H1 (cell line): ENCODE measurements at regions not wholly inside any gene's neighbourhood (a gene's known extent, or its start where the extent isn't known, plus 50 kb on each side); places are given as distances from the start of the nearest gene placed in this dataset.

ENCODE experiments used
- CTCF ChIA-PET: fragments of 300-600 bp; sonication (Branson Sonifier 250); formaldehyde crosslinking; loops from one replicate; lab custom pipeline; 2021; ENCODE audit not compliant: partially characterized antibody; lab: Charles Lee
- POLR2A ChIA-PET: fragments of 300-600 bp; sonication (Branson Sonifier 250); formaldehyde crosslinking; loops from one replicate; lab custom pipeline; 2021; ENCODE audit warnings: inconsistent platforms; ENCODE audit not compliant: partially characterized antibody; lab: Charles Lee
- DNase-seq, 2 experiments: peaks; one replicate each; pipeline versions ENCODE4 v3.0.0 to v3.0.0-alpha.2; 2010 to 2022; ENCODE audit warnings: low spot score in 2 of 2, low read depth in 1 of 2, mixed read lengths in 1 of 2
- FAIRE-seq: peaks from 2 replicates; lab custom pipeline; 2011; peaks lifted over from hg19 to GRCh38; lab: Jason Lieb, UNC
- H2AFZ ChIP-seq: 2 replicates; pipeline ENCODE4 v1.8.1; 2012; ENCODE audit warnings: low read length, inconsistent platforms
- H2AK5ac ChIP-seq: 2 replicates; pipeline ENCODE4 v1.6.1; 2013; ENCODE audit warnings: low read depth, low read length
- H2BK120ac ChIP-seq: replicated peaks from 2 replicates; pipeline ENCODE3; 2013; ENCODE audit warnings: low read depth, low read length, inconsistent platforms
- H2BK12ac ChIP-seq: 2 replicates; pipeline ENCODE4 v1.6.1; 2013; ENCODE audit warnings: low read depth, low read length
- H2BK15ac ChIP-seq: 2 replicates; pipeline ENCODE4 v1.6.1; 2013; ENCODE audit warnings: low read length
- H2BK20ac ChIP-seq: 2 replicates; pipeline ENCODE4 v1.6.1; 2013; ENCODE audit warnings: low read length
- H2BK5ac ChIP-seq: 2 replicates; pipeline ENCODE4 v1.6.1; 2013; ENCODE audit warnings: low read depth, low read length
- H3K14ac ChIP-seq: 2 replicates; pipeline ENCODE4 v1.6.1; 2013; ENCODE audit warnings: inconsistent platforms; ENCODE audit not compliant: insufficient read length
- H3K18ac ChIP-seq: 2 replicates; pipeline ENCODE4 v1.6.1; 2013; ENCODE audit warnings: low read length; ENCODE audit errors: extremely low read depth
- H3K23ac ChIP-seq: 2 replicates; pipeline ENCODE4 v1.6.1; 2013; ENCODE audit warnings: inconsistent platforms; ENCODE audit not compliant: insufficient read length
- H3K23me2 ChIP-seq: 2 replicates; pipeline ENCODE4 v1.6.1; 2013; ENCODE audit warnings: low read depth, low read length
- H3K27ac ChIP-seq: 2 replicates; pipeline ENCODE4 v1.6.1; 2011; ENCODE audit warnings: low read depth, low read length, inconsistent platforms
- H3K27me3 ChIP-seq, 4 experiments: replicated peaks in 1 of 4; 1 replicate in 1 of 4; 2 replicates in 3 of 4; pipeline versions ENCODE4 v1.6.1 to v1.8.1; 2011 to 2013; ENCODE audit warnings: low read length in 3 of 4, mild to moderate bottlenecking in 3 of 4, inconsistent platforms in 2 of 4, mixed read lengths in 2 of 4, moderate library complexity in 1 of 4; ENCODE audit not compliant: control insufficient read depth in 3 of 4, insufficient read depth in 3 of 4; ENCODE audit errors: extremely low read depth in 1 of 4
- H3K36me3 ChIP-seq, 4 experiments: 2 replicates each; pipeline versions ENCODE4 v1.6.1 to v1.8.1; 2011 to 2013; ENCODE audit warnings: mild to moderate bottlenecking in 4 of 4, low read length in 3 of 4, moderate library complexity in 2 of 4, control low read depth in 1 of 4, inconsistent platforms in 1 of 4; ENCODE audit not compliant: insufficient read depth in 4 of 4, control insufficient read depth in 2 of 4
- H3K4ac ChIP-seq: replicated peaks from 2 replicates; pipeline ENCODE3; 2013; ENCODE audit warnings: low read length, low read depth, mixed read lengths, inconsistent platforms; ENCODE audit not compliant: insufficient read length
- H3K4me1 ChIP-seq, 4 experiments: replicated peaks in 1 of 4; 1 replicate in 1 of 4; 2 replicates in 3 of 4; pipeline versions ENCODE4 v1.6.1 to v1.8.1; 2011 to 2013; ENCODE audit warnings: low read length in 3 of 4, inconsistent platforms in 2 of 4, mixed read lengths in 1 of 4; ENCODE audit not compliant: insufficient read depth in 4 of 4, control insufficient read depth in 3 of 4
- H3K4me2 ChIP-seq, 2 experiments: 2 replicates each; pipeline versions ENCODE4 v1.6.1 to v1.8.1; 2011 to 2013; ENCODE audit warnings: low read depth in 2 of 2, low read length in 2 of 2, control low read depth in 1 of 2, inconsistent platforms in 1 of 2, mild to moderate bottlenecking in 1 of 2; ENCODE audit not compliant: insufficient read depth in 1 of 2
- H3K4me3 ChIP-seq, 4 experiments: fragments of 200-600, 300-600 bp in 1 of 4; sonication (generic), shearing (Covaris generic), sonication (Bioruptor Twin) in 1 of 4; 2 replicates each; pipeline versions ENCODE4 v1.5.1 to v1.8.1; 2011 to 2016; ENCODE audit warnings: low read length in 4 of 4, low read depth in 3 of 4, control low read depth in 2 of 4, inconsistent platforms in 2 of 4, mild to moderate bottlenecking in 2 of 4, mixed read lengths in 1 of 4, moderate library complexity in 1 of 4; ENCODE audit not compliant: insufficient read depth in 2 of 4; ENCODE audit errors: extremely low read depth in 1 of 4
- H3K56ac ChIP-seq: replicated peaks from 2 replicates; pipeline ENCODE3; 2013; ENCODE audit warnings: low read depth, mild to moderate bottlenecking, mixed read lengths, low read length, inconsistent platforms; ENCODE audit not compliant: insufficient read length
- H3K79me1 ChIP-seq: 2 replicates; pipeline ENCODE4 v1.6.1; 2013; ENCODE audit warnings: low read depth, low read length, control low read depth
- H3K79me2 ChIP-seq, 2 experiments: 2 replicates each; pipeline versions ENCODE4 v1.6.1 to v1.8.1; 2012 to 2013; ENCODE audit warnings: low read length in 2 of 2, mild to moderate bottlenecking in 2 of 2, inconsistent platforms in 1 of 2; ENCODE audit not compliant: insufficient read depth in 2 of 2, control insufficient read depth in 1 of 2
- H3K9ac ChIP-seq, 4 experiments: replicated peaks in 1 of 4; 1 replicate in 1 of 4; 2 replicates in 3 of 4; pipeline versions ENCODE4 v1.6.1 to v1.8.1; 2011 to 2013; ENCODE audit warnings: low read depth in 3 of 4, low read length in 3 of 4, control low read depth in 2 of 4, mild to moderate bottlenecking in 2 of 4, moderate library complexity in 2 of 4, inconsistent platforms in 1 of 4; ENCODE audit errors: extremely low read depth in 1 of 4
- H3K9me3 ChIP-seq, 2 experiments: 2 replicates each; pipeline versions ENCODE4 v1.6.1 to v1.8.1; 2012 to 2013; ENCODE audit warnings: mild to moderate bottlenecking in 2 of 2, moderate library complexity in 2 of 2, control low read depth in 1 of 2, inconsistent platforms in 1 of 2, low read depth in 1 of 2, low read length in 1 of 2, mixed read lengths in 1 of 2; ENCODE audit not compliant: insufficient read depth in 2 of 2
- H4K20me1 ChIP-seq, 2 experiments: replicated peaks in 1 of 2; 2 replicates each; pipeline versions ENCODE3 to v1.8.1; 2011 to 2013; ENCODE audit warnings: inconsistent platforms in 2 of 2, low read length in 2 of 2, mild to moderate bottlenecking in 1 of 2; ENCODE audit not compliant: insufficient read depth in 2 of 2, control insufficient read depth in 1 of 2
- H4K5ac ChIP-seq: 2 replicates; pipeline ENCODE4 v1.6.1; 2013; ENCODE audit warnings: low read length, low read depth, mixed read lengths, inconsistent platforms; ENCODE audit not compliant: insufficient read length
- H4K8ac ChIP-seq: 2 replicates; pipeline ENCODE4 v1.8.0; 2013; ENCODE audit warnings: mild to moderate bottlenecking, moderate library complexity, low read length, inconsistent platforms; ENCODE audit not compliant: insufficient read depth; ENCODE audit errors: extremely low read depth
- H4K91ac ChIP-seq: replicated peaks from 2 replicates; pipeline ENCODE3; 2013; ENCODE audit warnings: low read length, mixed read lengths, inconsistent platforms; ENCODE audit not compliant: insufficient read length
- BACH1 ChIP-seq: IDR thresholded peaks from 2 replicates; pipeline ENCODE4 v1.6.1; 2012; ENCODE audit warnings: low read length, improper control_type of control experiment
- CBX8 ChIP-seq: fragments of 300-800, 300-1000 bp; sonication (generic); IDR thresholded peaks from 2 replicates; pipeline ENCODE4 v1.7.1; 2016; ENCODE audit warnings: low read depth, low read length, borderline replicate concordance
- CEBPB ChIP-seq: IDR thresholded peaks from 2 replicates; pipeline ENCODE4 v1.6.1; 2012; ENCODE audit warnings: low read depth, low read length
- CHD2 ChIP-seq: IDR thresholded peaks from 2 replicates; pipeline ENCODE4 v1.6.1; 2012; ENCODE audit warnings: low read length, improper control_type of control experiment
- EGR1 ChIP-seq: IDR thresholded peaks from 2 replicates; pipeline ENCODE4 v1.6.1; 2011; ENCODE audit warnings: low read depth, low read length, borderline replicate concordance
- HDAC2 ChIP-seq, 2 experiments: fragments of 300-600 bp in 1 of 2; sonication (generic) in 1 of 2; IDR thresholded peaks; 2 replicates each; pipeline ENCODE4 v1.6.1; 2011 to 2012; ENCODE audit warnings: low read depth in 2 of 2, low read length in 2 of 2, mild to moderate bottlenecking in 2 of 2, moderate library complexity in 2 of 2, borderline replicate concordance in 1 of 2, inconsistent platforms in 1 of 2
- KDM4A ChIP-seq: IDR thresholded peaks from one replicate; pipeline ENCODE4 v1.7.1; 2012; ENCODE audit warnings: low read depth, mild to moderate bottlenecking, moderate library complexity, low read length, inconsistent platforms; ENCODE audit not compliant: severe bottlenecking
- KDM5A ChIP-seq: fragments of 200-600 bp; IDR thresholded peaks from 2 replicates; pipeline ENCODE4 v1.7.1; 2012; ENCODE audit warnings: mild to moderate bottlenecking, low read length, inconsistent platforms, mixed read lengths
- NRF1 ChIP-seq: IDR thresholded peaks from 2 replicates; pipeline ENCODE4 v1.6.1; 2011; ENCODE audit warnings: mild to moderate bottlenecking, low read depth, low read length, improper control_type of control experiment
- RXRA ChIP-seq: IDR thresholded peaks from 2 replicates; pipeline ENCODE4 v1.6.1; 2011; ENCODE audit warnings: low read depth, mild to moderate bottlenecking, low read length, moderate library complexity; ENCODE audit not compliant: insufficient read depth
- SIX5 ChIP-seq: IDR thresholded peaks from 2 replicates; pipeline ENCODE4 v1.6.1; 2011; ENCODE audit warnings: mild to moderate bottlenecking, low read depth, low read length
- SP1 ChIP-seq: IDR thresholded peaks from 2 replicates; pipeline ENCODE4 v1.6.1; 2011; ENCODE audit warnings: low read depth, low read length
- TAF7 ChIP-seq: optimal IDR thresholded peaks from 2 replicates; pipeline ENCODE3; 2011; ENCODE audit warnings: low read depth, mild to moderate bottlenecking, inconsistent platforms, low read length, moderate library complexity, borderline replicate concordance
- TCF12 ChIP-seq: IDR thresholded peaks from 2 replicates; pipeline ENCODE4 v1.6.1; 2011; ENCODE audit warnings: low read depth, mild to moderate bottlenecking, low read length
- YY1 ChIP-seq: IDR thresholded peaks from 2 replicates; pipeline ENCODE4 v1.6.1; 2011; ENCODE audit warnings: low read depth, mild to moderate bottlenecking, low read length
- WGBS, 2 experiments: shearing (Covaris generic) in 1 of 2; methylation state at CpG; one replicate each; pipeline versions ENCODE4 v1.1.6 to v1.1.7; 2013 to 2015; ENCODE audit warnings: low lambda C conversion rate in 2 of 2, mixed read lengths in 2 of 2, inconsistent platforms in 1 of 2, low coverage in 1 of 2, missing lambda C conversion rate in 1 of 2; ENCODE audit not compliant: insufficient replicate concordance in 2 of 2, insufficient coverage in 1 of 2, insufficient read length in 1 of 2; ENCODE audit errors: extremely low coverage in 1 of 2, missing lambda C conversion rate in 1 of 2; 5-methylcytosine and 5-hydroxymethylcytosine counted together
- TF ChIP-seq, protein P1 (sequence below): IDR thresholded peaks from 2 replicates; pipeline ENCODE4 v1.6.1; 2011; ENCODE audit warnings: low read length, improper control_type of control experiment

DNA sequence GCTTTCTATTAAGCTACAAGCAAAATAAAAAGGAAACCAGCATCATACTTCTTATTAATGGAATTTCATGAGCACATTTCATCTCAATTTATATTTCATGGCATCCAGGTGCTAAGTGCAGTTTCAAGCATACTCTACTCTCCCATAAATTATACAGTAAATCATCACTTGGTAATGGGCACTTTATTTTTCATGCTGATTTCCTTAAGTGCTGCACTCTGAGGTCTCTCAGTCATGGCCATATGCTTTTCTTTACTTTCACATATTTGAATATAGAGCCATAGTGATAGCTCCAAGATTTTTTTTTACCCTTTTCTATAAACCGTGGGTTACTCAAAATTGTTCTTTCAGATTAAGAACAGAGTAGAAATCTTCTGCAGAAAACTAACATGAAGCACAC, 1505.7 kb upstream of the CADM2 start:
- H3K36me3 ChIP-seq: no peaks in the 10 kb centered on the region
- TF ChIP-seq RXRA (no peak), CBX8 (no peak), CHD2 (no peak), TAF7 (no peak), EGR1 (no peak), CEBPB (no peak), SIX5 (no peak), BACH1 (no peak), YY1 (no peak), HDAC2 (IDR thresholded peaks at IDR 0.05; ENCODE audit: borderline replicate concordance in 1 of 2, low read depth in 2 of 2, low read length in 2 of 2) (no peak), NRF1 (no peak), KDM5A (no peak), SP1 (no peak), KDM4A (no peak), TCF12 (no peak)
- TF ChIP-seq, protein P1, sequence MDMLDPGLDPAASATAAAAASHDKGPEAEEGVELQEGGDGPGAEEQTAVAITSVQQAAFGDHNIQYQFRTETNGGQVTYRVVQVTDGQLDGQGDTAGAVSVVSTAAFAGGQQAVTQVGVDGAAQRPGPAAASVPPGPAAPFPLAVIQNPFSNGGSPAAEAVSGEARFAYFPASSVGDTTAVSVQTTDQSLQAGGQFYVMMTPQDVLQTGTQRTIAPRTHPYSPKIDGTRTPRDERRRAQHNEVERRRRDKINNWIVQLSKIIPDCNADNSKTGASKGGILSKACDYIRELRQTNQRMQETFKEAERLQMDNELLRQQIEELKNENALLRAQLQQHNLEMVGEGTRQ: no peak

More for the DNA sequence above, 1505.7 kb upstream of the CADM2 start:
- no peak overlapping the region for H2BK12ac ChIP-seq
- H4K20me1 ChIP-seq: no peaks in the 10 kb centered on the region
- no peaks in the 10 kb centered on the region for H3K27me3 ChIP-seq
- H2AFZ ChIP-seq: no peak overlapping the region
- H3K4me1 ChIP-seq: no peaks in the 10 kb centered on the region
- no peaks in the 10 kb centered on the region for H3K23me2 ChIP-seq
- 88% methylated on average over 1 of the region's 1 CpG; no CpG with 5 or more reads in 1 of the 2 experiments for WGBS, 2 experiments
- H2BK20ac ChIP-seq: no peak overlapping the region
- H3K79me1 ChIP-seq: no peaks in the 10 kb centered on the region
- no peak overlapping the region for H2BK15ac ChIP-seq
- H3K79me2 ChIP-seq: no peaks in the 10 kb centered on the region
- no peak overlapping the region for H4K5ac ChIP-seq
- H3K4ac ChIP-seq: no peak overlapping the region
- H2BK5ac ChIP-seq: no peak overlapping the region
- ChIA-PET CTCF (no interaction called here), POLR2A (no interaction called here)
- no peak overlapping the region for H3K9ac ChIP-seq
- H3K4me3 ChIP-seq: no peak overlapping the region
- no peak for FAIRE-seq
- no peak overlapping the region for H3K4me2 ChIP-seq
- no peaks in the 10 kb centered on the region for H3K9me3 ChIP-seq
- H2AK5ac ChIP-seq: no peak overlapping the region
- H4K91ac ChIP-seq: no peak overlapping the region
- no peak overlapping the region for H3K14ac ChIP-seq
- no peak overlapping the region for H4K8ac ChIP-seq
- no peak overlapping the region for H3K27ac ChIP-seq
- H3K23ac ChIP-seq: no peak overlapping the region
- H2BK120ac ChIP-seq: no peak overlapping the region
- DNase-seq: no peak
- H3K56ac ChIP-seq: no peak overlapping the region
- H3K18ac ChIP-seq: no peak overlapping the region
